ENCODE measurements at regions not wholly inside any gene's neighbourhood (a gene's known extent, or its start where the extent isn't known, plus 50 kb on each side); places are given as distances from the start of the nearest gene placed in this dataset.

DNA sequence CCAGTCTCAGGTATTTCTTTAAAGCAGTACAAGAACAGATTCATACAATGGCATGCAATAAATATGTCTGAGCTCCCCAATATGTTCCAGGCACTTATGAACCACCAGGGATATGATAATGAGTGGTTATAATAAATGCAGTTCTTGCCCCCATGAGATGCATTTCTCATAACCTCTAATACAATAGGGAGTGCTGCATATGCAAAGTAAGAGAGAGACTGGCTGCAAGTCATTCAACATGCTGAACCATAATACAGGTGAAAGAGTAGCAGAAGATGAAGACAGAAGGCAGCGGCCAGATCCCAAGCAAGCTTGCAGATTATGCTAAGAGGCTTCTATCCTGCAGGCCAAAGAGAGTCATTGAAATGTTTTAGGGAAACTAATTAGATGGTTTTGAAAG is 96.7 kb downstream of the CHD9NB start (continued):
- no peak for TF ChIP-seq YY1 (IDR thresholded peaks at IDR 0.05; ENCODE audit: borderline replicate concordance in 1 of 3, control insufficient read depth in 1 of 3, extremely low read depth in 1 of 3, insufficient read depth in 3 of 3, insufficient read length in 1 of 3, insufficient replicate concordance in 2 of 3, low read depth in 1 of 3, low read length in 2 of 3)

GRCh38 chr16:52953215-52953614 is 99.5 kb downstream of the CHD9NB start:
- H2AFZ ChIP-seq (ENCODE audit: low read depth, low read length) = no peak overlapping the region
- no peak overlapping the region for H3K9ac ChIP-seq (ENCODE audit: insufficient read depth in 1 of 2, low read depth in 2 of 2, low read length in 2 of 2)
- no peak for ATAC-seq
- H4K20me1 ChIP-seq (replicated peaks; ENCODE audit: control insufficient read depth, insufficient read depth, low read length) = no peaks in the 10 kb centered on the region
- H3K27me3 ChIP-seq (ENCODE audit: control insufficient read depth in 2 of 2, insufficient read depth in 2 of 2, low read length in 2 of 2) = no peaks in the 10 kb centered on the region
- CTCF ChIA-PET (ENCODE audit: low intra/inter-chr PET ratio) = no interaction called here
- WGBS (ENCODE audit: insufficient coverage, low coverage, missing lambda C conversion rate) = 0% methylated on average over 4 of the region's 4 CpGs
- no peaks in the 10 kb centered on the region for H3K9me3 ChIP-seq (replicated peaks; ENCODE audit: control insufficient read depth, insufficient read depth, low read depth, low read length)
- in situ Hi-C loops (cut with MboI) = no loop called here
- DNase-seq (ENCODE audit: extremely low read depth in 1 of 4, low spot score in 3 of 4) = no peak
- intact Hi-C loops (cut with micrococcal nuclease) = no loop called here
- no peak for FAIRE-seq
- POLR2A ChIA-PET = no interaction called here
- H3K9me1 ChIP-seq (ENCODE audit: control insufficient read depth, insufficient read depth, low read length) = no peaks in the 10 kb centered on the region
- H3K27ac ChIP-seq (ENCODE audit: extremely low read depth, low read depth, low read length) = no peak overlapping the region
- H3K79me2 ChIP-seq (ENCODE audit: control insufficient read depth, insufficient read depth, low read length) = no peaks in the 10 kb centered on the region
- no peaks in the 10 kb centered on the region for H3K4me1 ChIP-seq (replicated peaks in 1 of 2; ENCODE audit: control insufficient read depth in 2 of 2, insufficient read depth in 2 of 2, low read length in 2 of 2)
- H3K36me3 ChIP-seq (ENCODE audit: control insufficient read depth, insufficient read depth, low read length) = no peaks in the 10 kb centered on the region
- H3K4me2 ChIP-seq (ENCODE audit: insufficient read depth, low read length) = no peak overlapping the region
- H3K4me3 ChIP-seq = no peak overlapping the region
- no TSS peak for BruUV-seq (replicated peaks)
- no peak for TF ChIP-seq ZNF644 (tag; IDR thresholded peaks at IDR 0.05; ENCODE audit: low read depth)
- no peak for TF ChIP-seq HSF4 (CRISPR knock-in tag; IDR thresholded peaks at IDR 0.05; ENCODE audit: borderline replicate concordance)
- no peak for TF ChIP-seq C11orf30 (IDR thresholded peaks at IDR 0.05; ENCODE audit: low read depth)
- no peak for TF ChIP-seq YBX1 (IDR thresholded peaks at IDR 0.05)
- no peak for TF ChIP-seq ZNF398 (CRISPR knock-in tag; IDR thresholded peaks at IDR 0.05)
- no peak for TF ChIP-seq POLR2B (IDR thresholded peaks at IDR 0.05; ENCODE audit: low read depth, partially characterized antibody)
- TF ChIP-seq CCAR2 (IDR thresholded peaks at IDR 0.05; ENCODE audit: low read depth, low read length) = no peak
- no peak for TF ChIP-seq NFXL1 (CRISPR knock-in tag; IDR thresholded peaks at IDR 0.05)
- TF ChIP-seq GABPA (tag; conservative IDR thresholded peaks at IDR 0.05; ENCODE audit: low read depth) = no peak
- no peak for TF ChIP-seq BRD4 (IDR thresholded peaks at IDR 0.05)
- no peak for TF ChIP-seq SNIP1 (IDR thresholded peaks at IDR 0.05; ENCODE audit: low read depth)
- no peak for TF ChIP-seq STAT5B (CRISPR knock-in tag; IDR thresholded peaks at IDR 0.05)
- TF ChIP-seq SIN3A (IDR thresholded peaks at IDR 0.05; ENCODE audit: borderline replicate concordance in 2 of 2, control insufficient read depth in 1 of 2, low read depth in 2 of 2, low read length in 2 of 2) = no peak
- TF ChIP-seq, protein P1, sequence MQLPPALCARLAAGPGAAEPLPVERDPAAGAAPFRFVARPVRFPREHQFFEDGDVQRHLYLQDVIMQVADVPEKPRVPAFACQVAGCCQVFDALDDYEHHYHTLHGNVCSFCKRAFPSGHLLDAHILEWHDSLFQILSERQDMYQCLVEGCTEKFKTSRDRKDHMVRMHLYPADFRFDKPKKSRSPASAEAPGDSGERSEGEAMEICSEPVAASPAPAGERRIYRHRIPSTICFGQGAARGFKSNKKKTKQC (CRISPR knock-in tag; IDR thresholded peaks at IDR 0.05) = no peak
- TF ChIP-seq, protein P2, sequence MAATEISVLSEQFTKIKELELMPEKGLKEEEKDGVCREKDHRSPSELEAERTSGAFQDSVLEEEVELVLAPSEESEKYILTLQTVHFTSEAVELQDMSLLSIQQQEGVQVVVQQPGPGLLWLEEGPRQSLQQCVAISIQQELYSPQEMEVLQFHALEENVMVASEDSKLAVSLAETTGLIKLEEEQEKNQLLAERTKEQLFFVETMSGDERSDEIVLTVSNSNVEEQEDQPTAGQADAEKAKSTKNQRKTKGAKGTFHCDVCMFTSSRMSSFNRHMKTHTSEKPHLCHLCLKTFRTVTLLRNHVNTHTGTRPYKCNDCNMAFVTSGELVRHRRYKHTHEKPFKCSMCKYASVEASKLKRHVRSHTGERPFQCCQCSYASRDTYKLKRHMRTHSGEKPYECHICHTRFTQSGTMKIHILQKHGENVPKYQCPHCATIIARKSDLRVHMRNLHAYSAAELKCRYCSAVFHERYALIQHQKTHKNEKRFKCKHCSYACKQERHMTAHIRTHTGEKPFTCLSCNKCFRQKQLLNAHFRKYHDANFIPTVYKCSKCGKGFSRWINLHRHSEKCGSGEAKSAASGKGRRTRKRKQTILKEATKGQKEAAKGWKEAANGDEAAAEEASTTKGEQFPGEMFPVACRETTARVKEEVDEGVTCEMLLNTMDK (IDR thresholded peaks at IDR 0.05; ENCODE audit: borderline replicate concordance, insufficient read depth, low read depth, low read length, poor library complexity, severe bottlenecking) = no peak
- no peak for TF ChIP-seq GABPB2 (CRISPR knock-in tag; conservative IDR thresholded peaks at IDR 0.05)
